ENCODE measurements at regions not wholly inside any gene's neighbourhood (a gene's known extent, or its start where the extent isn't known, plus 50 kb on each side); places are given as distances from the start of the nearest gene placed in this dataset.

- peaks cover 87% of the 10 kb centered on the region for H3K27me3 ChIP-seq (ENCODE audit: control insufficient read depth, insufficient read depth, low read length)
- H3K27ac ChIP-seq (ENCODE audit: low read depth, low read length) = no peak overlapping the region
- no peak overlapping the region for H3K9ac ChIP-seq (ENCODE audit: low read length)
- H3K4me3 ChIP-seq (ENCODE audit: low read depth, low read length) = no peak overlapping the region
- peaks cover 14% of the 10 kb centered on the region for H3K4me1 ChIP-seq (ENCODE audit: control insufficient read depth, insufficient read depth, low read length)
- H3K36me3 ChIP-seq (ENCODE audit: control insufficient read depth, insufficient read depth, low read length) = no peaks in the 10 kb centered on the region
- peaks cover 6% of the 10 kb centered on the region for H3K9me3 ChIP-seq (ENCODE audit: control insufficient read depth, insufficient read depth, low read depth, low read length)
Observed at GRCh38 chr17:34800661-34801060, 160.6 kb downstream of the CCT6B start.

GRCh38 chr17:34799751-34800150 lies 161.5 kb downstream of the CCT6B start:
- Histone ChIP-seq H3K27ac (ENCODE audit: low read depth, low read length) (no peak overlapping the region), H3K4me1 (ENCODE audit: control insufficient read depth, insufficient read depth, low read length) (peaks cover 14% of the 10 kb centered on the region), H3K4me3 (ENCODE audit: low read depth, low read length) (no peak overlapping the region), H3K36me3 (ENCODE audit: control insufficient read depth, insufficient read depth, low read length) (no peaks in the 10 kb centered on the region), H3K27me3 (ENCODE audit: control insufficient read depth, insufficient read depth, low read length) (peaks cover 89% of the 10 kb centered on the region), H3K9ac (ENCODE audit: low read length) (no peak overlapping the region), H3K9me3 (ENCODE audit: control insufficient read depth, insufficient read depth, low read depth, low read length) (peaks cover 6% of the 10 kb centered on the region)

- H3K9me3 ChIP-seq (ENCODE audit: control insufficient read depth, insufficient read depth, low read depth, low read length) = peaks cover 6% of the 10 kb centered on the region
- H3K9ac ChIP-seq (ENCODE audit: low read length) = no peak overlapping the region
- H3K27me3 ChIP-seq (ENCODE audit: control insufficient read depth, insufficient read depth, low read length) = peaks cover 91% of the 10 kb centered on the region
- no peaks in the 10 kb centered on the region for H3K36me3 ChIP-seq (ENCODE audit: control insufficient read depth, insufficient read depth, low read length)
- no peak overlapping the region for H3K27ac ChIP-seq (ENCODE audit: low read depth, low read length)
- no peak overlapping the region for H3K4me3 ChIP-seq (ENCODE audit: low read depth, low read length)
- H3K4me1 ChIP-seq (ENCODE audit: control insufficient read depth, insufficient read depth, low read length) = peaks cover 14% of the 10 kb centered on the region
Observed at GRCh38 chr17:34798581-34798980, 162.7 kb downstream of the CCT6B start.

- Histone ChIP-seq H3K36me3 (ENCODE audit: control insufficient read depth, insufficient read depth, low read length) (no peaks in the 10 kb centered on the region), H3K9me3 (ENCODE audit: control insufficient read depth, insufficient read depth, low read depth, low read length) (peaks cover 6% of the 10 kb centered on the region), H3K27ac (ENCODE audit: low read depth, low read length) (no peak overlapping the region), H3K4me1 (ENCODE audit: control insufficient read depth, insufficient read depth, low read length) (peaks cover 14% of the 10 kb centered on the region), H3K27me3 (ENCODE audit: control insufficient read depth, insufficient read depth, low read length) (peaks cover 94% of the 10 kb centered on the region), H3K4me3 (ENCODE audit: low read depth, low read length) (no peak overlapping the region), H3K9ac (ENCODE audit: low read length) (no peak overlapping the region)
Observed at GRCh38 chr17:34797720-34798119, 163.5 kb downstream of the CCT6B start.

- H3K9me3 ChIP-seq (ENCODE audit: control insufficient read depth, insufficient read depth, low read depth, low read length) = no peaks in the 10 kb centered on the region
- H3K27me3 ChIP-seq (ENCODE audit: control insufficient read depth, insufficient read depth, low read length) = peaks cover 85% of the 10 kb centered on the region
- peaks cover 4% of the 10 kb centered on the region for H3K4me1 ChIP-seq (ENCODE audit: control insufficient read depth, insufficient read depth, low read length)
- no peak overlapping the region for H3K9ac ChIP-seq (ENCODE audit: low read length)
- no peak overlapping the region for H3K27ac ChIP-seq (ENCODE audit: low read depth, low read length)
- no peaks in the 10 kb centered on the region for H3K36me3 ChIP-seq (ENCODE audit: control insufficient read depth, insufficient read depth, low read length)
- no peak overlapping the region for H3K4me3 ChIP-seq (ENCODE audit: low read depth, low read length)
Observed at GRCh38 chr17:34793231-34793908, 167.9 kb downstream of the CCT6B start.

GRCh38 chr17:34788696-34789095 lies 172.6 kb downstream of the CCT6B start:
- Histone ChIP-seq H3K9me3 (ENCODE audit: control insufficient read depth, insufficient read depth, low read depth, low read length) (no peaks in the 10 kb centered on the region), H3K4me1 (ENCODE audit: control insufficient read depth, insufficient read depth, low read length) (no peaks in the 10 kb centered on the region), H3K27me3 (ENCODE audit: control insufficient read depth, insufficient read depth, low read length) (peaks cover 69% of the 10 kb centered on the region), H3K27ac (ENCODE audit: low read depth, low read length) (no peak overlapping the region), H3K4me3 (ENCODE audit: low read depth, low read length) (no peak overlapping the region), H3K36me3 (ENCODE audit: control insufficient read depth, insufficient read depth, low read length) (no peaks in the 10 kb centered on the region), H3K9ac (ENCODE audit: low read length) (no peak overlapping the region)

GRCh38 chr17:34784526-34784925 lies 176.7 kb downstream of the CCT6B start:
- no peak overlapping the region for H3K9ac ChIP-seq (ENCODE audit: low read length)
- no peaks in the 10 kb centered on the region for H3K9me3 ChIP-seq (ENCODE audit: control insufficient read depth, insufficient read depth, low read depth, low read length)

GRCh38 chr17:34782271-34782670 lies 179.0 kb downstream of the CCT6B start:
- Histone ChIP-seq H3K4me1 (ENCODE audit: control insufficient read depth, insufficient read depth, low read length) (0 out of 2 replicates have a peak, but pooled peaks cover 2% of the 10 kb centered on the region), H3K4me3 (ENCODE audit: low read depth, low read length) (no peak overlapping the region), H3K36me3 (ENCODE audit: control insufficient read depth, insufficient read depth, low read length) (no peaks in the 10 kb centered on the region), H3K9me3 (ENCODE audit: control insufficient read depth, insufficient read depth, low read depth, low read length) (no peaks in the 10 kb centered on the region), H3K27ac (ENCODE audit: low read depth, low read length) (no peak overlapping the region), H3K27me3 (ENCODE audit: control insufficient read depth, insufficient read depth, low read length) (peaks cover 31% of the 10 kb centered on the region; the same call in 1 of the 2 replicates), H3K9ac (ENCODE audit: low read length) (no peak overlapping the region)

More at GRCh38 chr17:34784526-34784925, 176.7 kb downstream of the CCT6B start:
- Histone ChIP-seq H3K36me3 (ENCODE audit: control insufficient read depth, insufficient read depth, low read length) (no peaks in the 10 kb centered on the region), H3K27me3 (ENCODE audit: control insufficient read depth, insufficient read depth, low read length) (peaks cover 43% of the 10 kb centered on the region), H3K4me1 (ENCODE audit: control insufficient read depth, insufficient read depth, low read length) (0 out of 2 replicates have a peak, but pooled peaks cover 2% of the 10 kb centered on the region), H3K27ac (ENCODE audit: low read depth, low read length) (no peak overlapping the region), H3K4me3 (ENCODE audit: low read depth, low read length) (no peak overlapping the region)

- Histone ChIP-seq H3K9me3 (ENCODE audit: control insufficient read depth, insufficient read depth, low read depth, low read length) (no peaks in the 10 kb centered on the region), H3K27ac (ENCODE audit: low read depth, low read length) (no peak overlapping the region), H3K9ac (ENCODE audit: low read length) (no peak overlapping the region)
Observed at GRCh38 chr17:34781571-34782108, 179.6 kb downstream of the CCT6B start.

GRCh38 chr17:34781071-34781470 lies 180.2 kb downstream of the CCT6B start:
- H3K27me3 ChIP-seq (ENCODE audit: control insufficient read depth, insufficient read depth, low read length) = peaks cover 19% of the 10 kb centered on the region; the same call in 1 of the 2 replicates

More at GRCh38 chr17:34781571-34782108, 179.6 kb downstream of the CCT6B start:
- Histone ChIP-seq H3K36me3 (ENCODE audit: control insufficient read depth, insufficient read depth, low read length) (no peaks in the 10 kb centered on the region), H3K27me3 (ENCODE audit: control insufficient read depth, insufficient read depth, low read length) (peaks cover 25% of the 10 kb centered on the region; the same call in 1 of the 2 replicates), H3K4me1 (ENCODE audit: control insufficient read depth, insufficient read depth, low read length) (0 out of 2 replicates have a peak, but pooled peaks cover 2% of the 10 kb centered on the region), H3K4me3 (ENCODE audit: low read depth, low read length) (no peak overlapping the region)

GRCh38 chr17:34780438-34780837 lies 180.8 kb downstream of the CCT6B start:
- Histone ChIP-seq H3K27me3 (ENCODE audit: control insufficient read depth, insufficient read depth, low read length) (peaks cover 17% of the 10 kb centered on the region; the same call in 1 of the 2 replicates), H3K9ac (ENCODE audit: low read length) (no peak overlapping the region), H3K27ac (ENCODE audit: low read depth, low read length) (no peak overlapping the region), H3K4me3 (ENCODE audit: low read depth, low read length) (no peak overlapping the region), H3K9me3 (ENCODE audit: control insufficient read depth, insufficient read depth, low read depth, low read length) (no peaks in the 10 kb centered on the region), H3K36me3 (ENCODE audit: control insufficient read depth, insufficient read depth, low read length) (no peaks in the 10 kb centered on the region), H3K4me1 (ENCODE audit: control insufficient read depth, insufficient read depth, low read length) (0 out of 2 replicates have a peak, but pooled peaks cover 2% of the 10 kb centered on the region)

More at GRCh38 chr17:34781071-34781470, 180.2 kb downstream of the CCT6B start:
- H3K36me3 ChIP-seq (ENCODE audit: control insufficient read depth, insufficient read depth, low read length) = no peaks in the 10 kb centered on the region
- H3K9ac ChIP-seq (ENCODE audit: low read length) = no peak overlapping the region
- H3K9me3 ChIP-seq (ENCODE audit: control insufficient read depth, insufficient read depth, low read depth, low read length) = no peaks in the 10 kb centered on the region
- H3K4me3 ChIP-seq (ENCODE audit: low read depth, low read length) = no peak overlapping the region
- H3K27ac ChIP-seq (ENCODE audit: low read depth, low read length) = no peak overlapping the region
- H3K4me1 ChIP-seq (ENCODE audit: control insufficient read depth, insufficient read depth, low read length) = 0 out of 2 replicates have a peak, but pooled peaks cover 2% of the 10 kb centered on the region
